Fibroblast of lung (primary cell): ENCODE measurements at regions not wholly inside any gene's neighbourhood (a gene's known extent, or its start where the extent isn't known, plus 50 kb on each side); places are given as distances from the start of the nearest gene placed in this dataset.
"Not testable (repeated sequence)": the region's sequence is repeated elsewhere in the genome, so short reads cannot be mapped to it uniquely, and the experiment has no call there.

Source experiments
- CTCF ChIP-seq, 2 donors: IDR thresholded peaks in 1 of 2; conservative IDR thresholded peaks in 1 of 2; 1 replicate in 1 of 2; 2 replicates in 1 of 2; pipeline ENCODE4 v1.5.1; 2011 to 2012; ENCODE audit warnings: low read length in 2 of 2, control low read depth in 1 of 2, inconsistent platforms in 1 of 2, low read depth in 1 of 2, mild to moderate bottlenecking in 1 of 2
- EZH2 ChIP-seq: IDR thresholded peaks from 2 replicates; pipeline ENCODE4 v1.5.1; 2012; ENCODE audit warnings: low read length, control low read depth, mild to moderate bottlenecking; ENCODE audit errors: missing control alignments

- TF ChIP-seq CTCF (conservative IDR thresholded peaks at IDR 0.05 in 1 of 2, IDR thresholded peaks at IDR 0.05 in 1 of 2; ENCODE audit: low read depth in 1 of 2, low read length in 2 of 2); EZH2: not testable (repeated sequence)
These were observed 264.6 kb upstream of the ETAA1 start for GRCh38 chr2:67132441-67132940.
